Stomach (tissue), 8 donors: ENCODE measurements at regions not wholly inside any gene's neighbourhood (a gene's known extent, or its start where the extent isn't known, plus 50 kb on each side); places are given as distances from the start of the nearest gene placed in this dataset.
A peak's percentile ranks its signal among the peaks of the same experiment; 100 is the strongest.

ENCODE experiments used
- DNase-seq, 2 donors: peaks; one replicate each; pipeline versions ENCODE4 v3.0.0 to v3.0.0-alpha.2; 2013 to 2019
- H3K27ac ChIP-seq, 5 donors: fragments of 200-600 bp in 4 of 5; sonication (generic) in 4 of 5; one replicate each; pipeline ENCODE4 v1.5.1; 2013 to 2019; ENCODE audit warnings: mild to moderate bottlenecking in 1 of 5, moderate library complexity in 1 of 5
- H3K27me3 ChIP-seq, 3 donors: fragments of 200-600 bp; sonication (generic); one replicate each; pipeline ENCODE4 v1.5.1; 2017 to 2019; ENCODE audit warnings: mixed run types in 1 of 3
- H3K36me3 ChIP-seq, 4 donors: fragments of 200-600 bp; sonication (generic); 1 replicate in 3 of 4; 2 replicates in 1 of 4; pipeline ENCODE4 v1.5.1; 2016 to 2019
- H3K4me1 ChIP-seq, 4 donors: fragments of 200-600 bp; sonication (generic); one replicate each; pipeline ENCODE4 v1.5.1; 2016 to 2019
- H3K4me3 ChIP-seq, 4 donors: fragments of 200-600 bp; sonication (generic) in 3 of 4; one replicate each; pipeline ENCODE4 v1.5.1; 2016 to 2019; ENCODE audit warnings: mild to moderate bottlenecking in 1 of 4
- H3K9me3 ChIP-seq, 4 donors: fragments of 200-600 bp; sonication (generic); one replicate each; pipeline ENCODE4 v1.5.1; 2016 to 2019
- EP300 ChIP-seq: sonication (generic); formaldehyde crosslinking; IDR thresholded peaks from one replicate; pipeline ENCODE4 v1.6.1; 2017; ENCODE audit warnings: antibody characterized with exemption
- POLR2A ChIP-seq, 4 donors: fragments of 450-650 bp; IDR thresholded peaks; one replicate each; pipeline ENCODE4 v1.6.1; 2016; ENCODE audit warnings: antibody characterized with exemption in 4 of 4, control low read depth in 2 of 4, mild to moderate bottlenecking in 1 of 4, moderate library complexity in 1 of 4
- POLR2AphosphoS5 ChIP-seq, 3 donors: sonication (generic); formaldehyde crosslinking; IDR thresholded peaks; one replicate each; pipeline ENCODE4 v1.6.1; 2016; ENCODE audit warnings: antibody characterized with exemption in 3 of 3
- WGBS, 5 donors: extraction: QIAGEN DNeasy Blood & Tissue Kit in 3 of 5; methylation state at CpG; one replicate each; pipeline versions ENCODE4 v1.1.5 to v1.1.7; 2013 to 2018; 5-methylcytosine and 5-hydroxymethylcytosine counted together
- intact Hi-C: fragments of 100-400 bp; cut with DNase I; formaldehyde crosslinking; loops from one replicate; pipeline ENCODE4 v1.15.1; 2023; ENCODE audit warnings: low total_unique reads
- TF ChIP-seq, protein P1 (sequence below), 7 experiments: fragments of 450-650 bp in 4 of 7; fragments of 200-600 bp in 3 of 7; sonication (generic) in 3 of 7; IDR thresholded peaks; one replicate each; pipeline ENCODE4 v1.5.1; 2016 to 2019; ENCODE audit warnings: antibody characterized with exemption in 7 of 7, control low read depth in 2 of 7, mild to moderate bottlenecking in 1 of 7
- donor health status: healthy with polysubstance abuse.
- donor health status: Bipolar disorder and iron deficiency.
- donor health status: healthy.

DNA sequence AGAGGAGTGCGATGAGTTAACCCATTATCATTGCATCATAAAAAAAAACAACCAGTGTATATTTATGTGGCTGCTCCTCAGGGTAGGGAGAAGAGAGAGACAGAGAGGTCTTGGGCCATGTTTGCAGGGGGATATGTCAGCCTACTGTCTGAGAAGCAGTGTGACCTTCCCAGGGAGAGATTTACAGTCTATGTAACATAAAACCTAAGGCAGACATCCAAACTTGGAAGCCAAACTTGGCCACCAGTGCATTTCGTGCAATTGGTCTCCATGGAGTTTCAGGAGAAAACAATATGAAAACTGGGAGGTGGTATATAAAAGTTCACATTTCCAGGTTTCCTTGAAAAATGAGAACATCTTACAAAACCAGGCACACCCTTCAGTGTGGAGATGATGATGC, 85.9 kb upstream of the CXCL12 start:
- Histone ChIP-seq H3K36me3 (no peaks in the 10 kb centered on the region), H3K4me3 (no peak overlapping the region), H3K27ac (no peak overlapping the region), H3K9me3 (no peaks in the 10 kb centered on the region), H3K4me1 (no peaks in the 10 kb centered on the region), H3K27me3 (no peaks in the 10 kb centered on the region)
- TF ChIP-seq POLR2A (IDR thresholded peaks at IDR 0.05) (no peak), EP300 (no peak), POLR2AphosphoS5 (IDR thresholded peaks at IDR 0.05) (no peak)
- TF ChIP-seq, protein P1, sequence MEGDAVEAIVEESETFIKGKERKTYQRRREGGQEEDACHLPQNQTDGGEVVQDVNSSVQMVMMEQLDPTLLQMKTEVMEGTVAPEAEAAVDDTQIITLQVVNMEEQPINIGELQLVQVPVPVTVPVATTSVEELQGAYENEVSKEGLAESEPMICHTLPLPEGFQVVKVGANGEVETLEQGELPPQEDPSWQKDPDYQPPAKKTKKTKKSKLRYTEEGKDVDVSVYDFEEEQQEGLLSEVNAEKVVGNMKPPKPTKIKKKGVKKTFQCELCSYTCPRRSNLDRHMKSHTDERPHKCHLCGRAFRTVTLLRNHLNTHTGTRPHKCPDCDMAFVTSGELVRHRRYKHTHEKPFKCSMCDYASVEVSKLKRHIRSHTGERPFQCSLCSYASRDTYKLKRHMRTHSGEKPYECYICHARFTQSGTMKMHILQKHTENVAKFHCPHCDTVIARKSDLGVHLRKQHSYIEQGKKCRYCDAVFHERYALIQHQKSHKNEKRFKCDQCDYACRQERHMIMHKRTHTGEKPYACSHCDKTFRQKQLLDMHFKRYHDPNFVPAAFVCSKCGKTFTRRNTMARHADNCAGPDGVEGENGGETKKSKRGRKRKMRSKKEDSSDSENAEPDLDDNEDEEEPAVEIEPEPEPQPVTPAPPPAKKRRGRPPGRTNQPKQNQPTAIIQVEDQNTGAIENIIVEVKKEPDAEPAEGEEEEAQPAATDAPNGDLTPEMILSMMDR (IDR thresholded peaks at IDR 0.05) = no peak
- peak in 1 of 2 donors; percentile 41 for DNase-seq
- intact Hi-C loops = no loop called here
- 78 to 84% (median 81%) methylated on average over 2 of the region's 2 CpGs for WGBS, 5 donors

DNA sequence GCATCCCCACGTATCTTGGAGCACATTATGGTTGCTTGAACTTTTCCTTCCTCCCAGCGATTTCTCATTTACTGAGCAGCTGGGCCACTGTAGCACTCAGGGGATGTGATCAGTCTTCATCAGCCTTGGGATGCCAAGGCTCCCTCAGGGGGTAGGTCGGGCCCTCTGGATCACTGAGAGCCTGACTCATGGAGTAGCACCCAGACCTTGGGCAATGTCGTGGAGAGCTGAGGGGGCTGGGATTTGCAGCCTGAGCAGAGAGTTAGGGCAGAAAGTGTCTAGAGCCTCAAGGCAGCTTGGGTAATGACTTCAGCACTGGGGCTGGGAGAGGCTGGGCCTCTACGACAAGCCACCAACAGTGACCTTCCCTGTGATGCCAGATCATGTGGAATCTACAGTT, 86.5 kb upstream of the CXCL12 start:
- Histone ChIP-seq H3K36me3 (no peaks in the 10 kb centered on the region), H3K27me3 (no peaks in the 10 kb centered on the region), H3K9me3 (no peaks in the 10 kb centered on the region), H3K4me3 (no peak overlapping the region), H3K4me1 (peaks cover 0 to 1% (median 0%) of the 10 kb centered on the region in 4 donors), H3K27ac (no peak overlapping the region)
- WGBS, 5 donors = 76 to 85% (median 78%) methylated on average over 5 of the region's 5 CpGs
- DNase-seq = no peak
- TF ChIP-seq POLR2AphosphoS5 (IDR thresholded peaks at IDR 0.05) (no peak), EP300 (no peak), POLR2A (IDR thresholded peaks at IDR 0.05) (no peak)
- TF ChIP-seq, protein P1 (IDR thresholded peaks at IDR 0.05) = no peak
- intact Hi-C loops = no loop called here

DNA sequence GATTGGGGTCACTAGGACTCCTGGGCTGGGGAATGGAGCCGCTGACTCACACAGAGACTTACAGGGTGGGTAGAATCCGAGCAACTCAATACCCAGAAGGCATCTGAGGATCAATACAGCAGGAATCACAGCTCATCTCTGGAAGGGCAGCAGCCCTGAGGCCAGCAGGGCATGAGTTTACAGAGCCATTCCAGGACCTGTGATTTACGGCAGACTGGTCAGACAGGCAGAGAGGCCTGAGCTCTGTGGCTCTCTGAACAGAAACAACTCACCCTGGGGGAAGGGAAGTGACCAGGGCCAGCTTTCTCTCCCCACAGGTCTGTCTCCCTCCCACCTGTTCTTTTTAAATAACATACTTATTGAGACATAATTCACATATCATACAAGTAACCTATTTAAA, 88.2 kb upstream of the CXCL12 start:
- Histone ChIP-seq H3K4me3 (no peak overlapping the region), H3K27me3 (no peaks in the 10 kb centered on the region), H3K27ac (no peak overlapping the region), H3K9me3 (no peaks in the 10 kb centered on the region), H3K4me1 (peaks cover 0 to 4% (median 2%) of the 10 kb centered on the region in 4 donors), H3K36me3 (no peaks in the 10 kb centered on the region)
- TF ChIP-seq, protein P1 (IDR thresholded peaks at IDR 0.05) = no peak
- TF ChIP-seq EP300 (no peak), POLR2AphosphoS5 (IDR thresholded peaks at IDR 0.05) (no peak), POLR2A (IDR thresholded peaks at IDR 0.05) (no peak)
- no peak for DNase-seq
- intact Hi-C loops = no loop called here
- 59 to 82% (median 65%) methylated on average over 3 of the region's 3 CpGs for WGBS, 5 donors

DNA sequence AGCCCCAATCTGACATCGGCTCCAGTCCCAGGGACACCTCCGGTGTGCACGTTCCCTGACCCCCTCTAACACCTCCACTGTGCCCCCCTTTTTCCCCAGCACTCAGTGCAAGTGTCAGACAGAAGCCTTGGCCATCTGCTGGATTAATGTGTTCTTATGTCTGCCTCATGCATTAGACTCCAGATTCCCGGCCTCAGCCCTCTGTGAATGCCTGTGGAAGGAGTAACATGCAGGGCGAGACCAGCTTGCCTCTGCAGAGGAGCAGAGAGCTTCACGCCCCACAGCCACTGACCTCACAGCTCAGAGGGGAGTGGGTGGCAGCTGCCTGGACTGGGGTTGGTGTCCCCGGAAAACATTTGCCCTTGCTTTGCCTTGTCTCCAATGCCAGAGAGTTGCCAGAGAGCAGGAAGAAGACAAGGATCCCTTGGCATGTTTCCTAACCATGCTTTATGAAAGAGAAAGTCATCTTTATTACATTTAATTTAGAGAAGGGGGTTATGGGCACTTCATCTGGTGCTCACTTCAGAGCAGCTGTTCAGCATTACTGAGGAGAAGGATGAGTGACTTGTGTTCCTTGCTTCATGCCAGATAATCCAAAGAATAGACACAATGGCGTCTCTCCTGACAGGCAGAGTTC, 91.6 kb upstream of the CXCL12 start:
- Histone ChIP-seq H3K9me3 (no peaks in the 10 kb centered on the region), H3K4me1 (peaks cover 0 to 4% (median 2%) of the 10 kb centered on the region in 4 donors), H3K36me3 (no peaks in the 10 kb centered on the region), H3K27ac (no peak overlapping the region), H3K27me3 (no peaks in the 10 kb centered on the region), H3K4me3 (no peak overlapping the region)
- WGBS, 5 donors = 65 to 77% (median 72%) methylated on average over 8 of the region's 8 CpGs
- TF ChIP-seq EP300 (no peak), POLR2A (IDR thresholded peaks at IDR 0.05) (no peak), POLR2AphosphoS5 (IDR thresholded peaks at IDR 0.05) (no peak)
- TF ChIP-seq, protein P1 (IDR thresholded peaks at IDR 0.05) = no peak
- intact Hi-C loops = no loop called here
- no peak for DNase-seq
